K562 (cell line): ENCODE measurements at regions not wholly inside any gene's neighbourhood (a gene's known extent, or its start where the extent isn't known, plus 50 kb on each side); places are given as distances from the start of the nearest gene placed in this dataset.

ENCODE experiments used
- ATAC-seq: fragments of 200-7000 bp; cut with Tn5 transposase; 3 replicates; pipeline ENCODE4 v1.9.1; 2020; ENCODE audit warnings: moderate library complexity
- BruUV-seq: library from RNA; stranded (reverse); fragments of 400-500 nt; replicated peaks from 2 replicates; lab custom pipeline; 2021; lab: Mats Ljungman, UMichigan
- CTCF ChIA-PET: fragments of 300-600 bp; formaldehyde crosslinking; extraction: SDS; loops from one replicate; lab custom pipeline; 2021; ENCODE audit warnings: low intra/inter-chr PET ratio; lab: Yijun Ruan, JAX
- POLR2A ChIA-PET: fragments of 300-600, 350-650 bp; sonication (Branson Sonifier 250); formaldehyde crosslinking; extraction: SDS; loops from one replicate; lab custom pipeline; 2021; ENCODE audit warnings: antibody characterized with exemption, inconsistent platforms; lab: Yijun Ruan, JAX
- DNase-seq, 4 experiments: peaks; one replicate each; pipeline versions ENCODE4 v3.0.0 to v3.0.0-alpha.2; 2011 to 2018; ENCODE audit warnings: low spot score in 3 of 4, mixed read lengths in 3 of 4; ENCODE audit errors: extremely low read depth in 1 of 4
- FAIRE-seq: peaks from 2 replicates; lab custom pipeline; 2011; peaks lifted over from hg19 to GRCh38; lab: Jason Lieb, UNC
- H2AFZ ChIP-seq: 2 replicates; pipeline ENCODE4 v1.6.0; 2011; ENCODE audit warnings: low read depth, low read length, control low read depth, inconsistent platforms
- H3K27ac ChIP-seq: fragments of 200-600 bp; 3 replicates; pipeline ENCODE4 v1.8.0; 2011; ENCODE audit warnings: low read depth, mild to moderate bottlenecking, control low read depth, inconsistent platforms, low read length, moderate library complexity, mixed read lengths; ENCODE audit errors: extremely low read depth
- H3K27me3 ChIP-seq, 2 experiments: fragments of 300-600 bp in 1 of 2; 2 replicates in 1 of 2; 3 replicates in 1 of 2; pipeline versions ENCODE4 v1.6.0 to v1.8.0; 2011; ENCODE audit warnings: inconsistent platforms in 2 of 2, low read length in 2 of 2, mild to moderate bottlenecking in 1 of 2, mixed read lengths in 1 of 2, moderate library complexity in 1 of 2; ENCODE audit not compliant: control insufficient read depth in 2 of 2, insufficient read depth in 2 of 2
- H3K36me3 ChIP-seq: fragments of 300-600 bp; 3 replicates; pipeline ENCODE4 v1.8.0; 2011; ENCODE audit warnings: mild to moderate bottlenecking, low read length, inconsistent platforms; ENCODE audit not compliant: control insufficient read depth, insufficient read depth
- H3K4me1 ChIP-seq, 2 experiments: fragments of 200-600 bp in 1 of 2; replicated peaks in 1 of 2; 2 replicates in 1 of 2; 3 replicates in 1 of 2; pipeline versions ENCODE4 v1.5.1 to v1.8.0; 2011; ENCODE audit warnings: inconsistent platforms in 2 of 2, low read length in 2 of 2, mild to moderate bottlenecking in 1 of 2, mixed read lengths in 1 of 2, moderate library complexity in 1 of 2; ENCODE audit not compliant: control insufficient read depth in 2 of 2, insufficient read depth in 2 of 2
- H3K4me2 ChIP-seq: 2 replicates; pipeline ENCODE4 v1.6.1; 2011; ENCODE audit warnings: low read length, control low read depth, inconsistent platforms, mixed read lengths; ENCODE audit not compliant: insufficient read depth
- H3K4me3 ChIP-seq: fragments of 200-600 bp; sonication (generic), shearing (Covaris generic); 2 replicates; pipeline ENCODE4 v1.5.1; 2016; ENCODE audit warnings: control low read depth, inconsistent platforms
- H3K79me2 ChIP-seq: fragments of 200-600 bp; 3 replicates; pipeline ENCODE4 v1.8.0; 2011; ENCODE audit warnings: low read length, inconsistent platforms; ENCODE audit not compliant: control insufficient read depth, insufficient read depth
- H3K9ac ChIP-seq, 2 experiments: 2 replicates each; pipeline versions ENCODE4 v1.6.0 to v1.6.1; 2011; ENCODE audit warnings: low read depth in 2 of 2, low read length in 2 of 2, control low read depth in 1 of 2, inconsistent platforms in 1 of 2, mild to moderate bottlenecking in 1 of 2, mixed read lengths in 1 of 2; ENCODE audit not compliant: insufficient read depth in 1 of 2
- H3K9me1 ChIP-seq: one replicate; pipeline ENCODE4 v1.6.0; 2011; ENCODE audit warnings: inconsistent platforms, mild to moderate bottlenecking, low read length, moderate library complexity; ENCODE audit not compliant: control insufficient read depth, insufficient read depth
- H3K9me3 ChIP-seq: replicated peaks from 2 replicates; pipeline ENCODE4 v1.5.1; 2011; ENCODE audit warnings: low read depth, low read length, inconsistent platforms; ENCODE audit not compliant: control insufficient read depth, insufficient read depth
- H4K20me1 ChIP-seq: replicated peaks from 2 replicates; pipeline ENCODE4 v1.6.1; 2011; ENCODE audit warnings: low read length, inconsistent platforms, mixed read lengths; ENCODE audit not compliant: control insufficient read depth, insufficient read depth
- DMBX1 ChIP-seq: fragments of 250-450 bp; sonication (Bioruptor Pico); IDR thresholded peaks from 2 replicates; pipeline ENCODE4 v1.8.0; 2022; ENCODE audit warnings: inconsistent platforms, mild to moderate bottlenecking, moderate library complexity, borderline replicate concordance
- E2F1 ChIP-seq: sonication (generic); formaldehyde crosslinking; IDR thresholded peaks from 2 replicates; pipeline ENCODE4 v1.8.1; 2023; ENCODE audit warnings: mild to moderate bottlenecking, missing genetic modification reagents, moderate library complexity
- ETV6 ChIP-seq, 3 experiments: fragments of 150-350 bp in 1 of 3; sonication (generic) in 1 of 3; formaldehyde crosslinking in 1 of 3; IDR thresholded peaks; 2 replicates each; pipeline versions ENCODE4 v1.6.1 to v1.8.0; 2014 to 2022; ENCODE audit warnings: borderline replicate concordance in 2 of 3, low read depth in 2 of 3, antibody characterized with exemption in 1 of 3, low read length in 1 of 3, mild to moderate bottlenecking in 1 of 3, missing genetic modification reagents in 1 of 3
- HNRNPH1 ChIP-seq: fragments of 200-400 bp; formaldehyde crosslinking; optimal IDR thresholded peaks from 2 replicates; pipeline ENCODE3; 2017; ENCODE audit warnings: low read depth, mild to moderate bottlenecking, low read length, moderate library complexity
- ID3 ChIP-seq, 2 experiments: fragments of 250-450 bp in 1 of 2; fragments of 450-650 bp in 1 of 2; sonication (Bioruptor Pico) in 1 of 2; IDR thresholded peaks; 2 replicates each; pipeline versions ENCODE4 v1.6.1 to v1.8.0; 2016 to 2021; ENCODE audit warnings: mild to moderate bottlenecking in 2 of 2, moderate library complexity in 2 of 2, missing compliant biosample characterization in 1 of 2, missing genetic modification characterization in 1 of 2
- KDM2B ChIP-seq: fragments of 250-450 bp; sonication (Bioruptor Pico); IDR thresholded peaks from 2 replicates; pipeline ENCODE4 v1.8.0; 2021; ENCODE audit warnings: mild to moderate bottlenecking, moderate library complexity
- RREB1 ChIP-seq: fragments of 250-450 bp; sonication (Bioruptor Pico); IDR thresholded peaks from 2 replicates; pipeline ENCODE4 v1.4.0; 2020
- in situ Hi-C: fragments of 300-500 bp; cut with MboI; formaldehyde crosslinking; loops from 4 replicates; pipeline ENCODE4 v1.15.0; 2018; ENCODE audit warnings: inconsistent platforms, mixed read lengths
- intact Hi-C: fragments of 100-400 bp; cut with micrococcal nuclease; formaldehyde crosslinking; loops from 2 replicates; pipeline ENCODE4 v1.14.2; 2022

- H3K4me3 ChIP-seq, result no peak overlapping the region
- CTCF ChIA-PET, result no interaction called here
- TF ChIP-seq ETV6 (IDR thresholded peaks at IDR 0.05; ENCODE audit: borderline replicate concordance in 1 of 2, low read depth in 2 of 2, low read length in 1 of 2) (no peak), ETV6 (CRISPR knock-in tag; IDR thresholded peaks at IDR 0.05; ENCODE audit: borderline replicate concordance) (no peak), DMBX1 (no peak), HNRNPH1 (no peak), KDM2B (CRISPR knock-in tag) (no peak), RREB1 (CRISPR knock-in tag) (no peak), ID3 (CRISPR knock-in tag; IDR thresholded peaks at IDR 0.05) (no peak), ID3 (tag; IDR thresholded peaks at IDR 0.05) (no peak), E2F1 (no peak)
- TF ChIP-seq, all 486 proteins: peak for 0
- Histone ChIP-seq H4K20me1 (no peaks in the 10 kb centered on the region), H3K79me2 (no peaks in the 10 kb centered on the region), H2AFZ (no peak overlapping the region), H3K4me2 (no peak overlapping the region), H3K9me1 (no peaks in the 10 kb centered on the region), H3K9me3 (no peaks in the 10 kb centered on the region), H3K27me3 (no peaks in the 10 kb centered on the region), H3K27ac (no peak overlapping the region), H3K4me1 (no peaks in the 10 kb centered on the region), H3K9ac (no peak overlapping the region), H3K36me3 (no peaks in the 10 kb centered on the region)
- POLR2A ChIA-PET, result no interaction called here
- BruUV-seq, result no TSS peak
- in situ Hi-C loops (loop anchor here (5.0 to 25.0 kb wide), 2 partner anchors 697 to 742 kb away; no protein-coding TSS in a partner anchor), intact Hi-C loops (no loop called here)
- DNase-seq, result no peak
- no peak for FAIRE-seq
- no peak for ATAC-seq
These were observed 309.9 kb downstream of the MAT2B start for GRCh38 chr5:163815240-163815791.
